GM12892 (cell line): ENCODE measurements at regions not wholly inside any gene's neighbourhood (a gene's known extent, or its start where the extent isn't known, plus 50 kb on each side); places are given as distances from the start of the nearest gene placed in this dataset.

Source experiments
- POLR2A ChIP-seq: IDR thresholded peaks from 2 replicates; pipeline ENCODE4 v1.6.1; 2011; ENCODE audit warnings: low read depth, low read length, control low read depth
- TAF1 ChIP-seq: IDR thresholded peaks from 2 replicates; pipeline ENCODE4 v1.6.1; 2011; ENCODE audit warnings: low read depth, mild to moderate bottlenecking, control low read depth, low read length, borderline replicate concordance

DNA sequence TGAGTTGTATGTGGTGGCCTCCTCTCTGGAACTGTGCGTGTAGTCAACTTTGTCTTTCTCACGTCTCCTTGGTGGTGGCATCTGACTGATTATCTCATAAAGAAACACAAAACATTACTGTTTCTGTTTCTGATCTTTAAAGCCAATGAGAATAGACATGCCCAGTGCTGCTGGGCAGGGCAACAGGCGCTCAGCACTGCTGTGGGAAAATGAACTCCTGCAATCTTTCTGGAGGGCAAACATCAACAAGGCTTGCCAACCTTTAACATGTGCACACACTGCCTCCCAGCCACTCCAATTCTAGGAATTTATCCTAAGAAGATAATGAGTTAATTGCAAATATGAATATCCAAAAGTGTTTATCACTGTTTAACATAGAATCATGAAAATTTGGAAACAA is 106.3 kb upstream of the CD93 start:
- TF ChIP-seq POLR2A (no peak), TAF1 (no peak)
